D341Med (cell line): ENCODE measurements at regions not wholly inside any gene's neighbourhood (a gene's known extent, or its start where the extent isn't known, plus 50 kb on each side); places are given as distances from the start of the nearest gene placed in this dataset.
"Not testable (repeated sequence)": the region's sequence is repeated elsewhere in the genome, so short reads cannot be mapped to it uniquely, and the experiment has no call there.

Experiments
- DNase-seq: peaks from one replicate; pipeline ENCODE4 v3.0.0; 2012; ENCODE audit warnings: low spot score

- DNase-seq = not testable (repeated sequence)
Measured at GRCh38 chr14:86064595-86064994, 534.7 kb downstream of the FLRT2 start.

GRCh38 chr14:86057018-86057667 lies 527.2 kb downstream of the FLRT2 start:
- peak; percentile 45 for DNase-seq

- DNase-seq = no peak
Measured at GRCh38 chr14:86055512-86056075, 525.6 kb downstream of the FLRT2 start.

DNA sequence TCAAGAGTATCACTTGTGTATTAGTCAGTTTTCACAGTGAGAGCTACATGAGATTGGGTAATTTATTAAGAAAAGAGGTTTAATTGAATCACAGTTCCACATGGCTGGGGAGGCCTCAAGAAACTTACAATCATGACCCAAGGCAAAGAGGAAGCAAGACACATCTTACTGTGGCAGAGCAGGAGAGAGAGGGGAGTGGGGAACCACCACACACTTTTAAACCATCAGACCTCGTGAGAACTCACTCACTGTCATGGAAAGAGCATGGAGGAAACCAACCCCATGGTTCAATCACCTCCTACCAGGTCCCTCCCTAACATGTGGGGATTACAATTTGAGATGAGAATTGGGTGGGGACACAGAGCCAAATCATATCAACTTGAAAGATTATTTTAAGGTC lies 522.9 kb downstream of the FLRT2 start:
- no peak for DNase-seq

DNA sequence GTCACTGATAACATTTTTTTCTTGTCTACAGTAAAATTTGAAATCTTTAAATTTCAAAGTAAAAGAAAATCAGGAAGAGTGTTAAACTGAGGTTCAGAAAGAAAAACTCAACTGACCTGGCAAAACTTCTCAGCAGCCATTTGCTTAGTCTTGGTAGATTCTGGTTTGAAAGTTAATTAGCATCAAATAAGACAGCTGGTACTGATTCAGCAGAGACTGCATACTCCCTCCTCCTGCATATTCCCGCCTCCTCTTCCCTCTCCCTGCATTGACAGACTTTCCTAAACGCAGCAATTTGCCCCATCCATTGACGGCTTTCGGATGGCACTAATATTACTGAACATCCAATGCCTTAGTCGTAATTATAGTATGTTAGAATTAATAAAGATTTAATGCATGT lies 520.8 kb downstream of the FLRT2 start:
- DNase-seq = no peak

- no peak for DNase-seq
Measured at GRCh38 chr14:86050072-86050683, 520.2 kb downstream of the FLRT2 start.

DNA sequence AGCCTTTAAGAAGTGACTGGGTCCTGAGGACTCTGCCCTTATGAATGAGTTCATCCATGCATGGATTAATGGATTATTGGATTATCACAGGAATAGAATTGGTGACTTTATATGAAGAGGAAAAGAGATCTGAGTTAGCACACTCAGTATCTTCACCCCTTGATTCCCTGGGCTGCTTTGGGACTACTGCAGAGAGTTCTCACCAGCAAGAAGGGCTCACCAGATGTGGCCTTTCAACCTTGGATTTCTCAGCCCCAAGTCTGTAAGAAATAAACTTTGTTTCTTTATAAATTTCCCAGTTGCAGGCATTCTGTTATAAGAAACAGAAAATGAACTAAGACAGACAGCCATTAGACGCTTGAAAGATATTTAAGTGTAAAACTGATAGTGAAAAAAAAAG lies 509.2 kb downstream of the FLRT2 start:
- DNase-seq = no peak

- peak; percentile 67 for DNase-seq
Measured at GRCh38 chr14:86038387-86039042, 508.6 kb downstream of the FLRT2 start.

GRCh38 chr14:86035882-86036281 lies 505.9 kb downstream of the FLRT2 start:
- peak; percentile 63 for DNase-seq

DNA sequence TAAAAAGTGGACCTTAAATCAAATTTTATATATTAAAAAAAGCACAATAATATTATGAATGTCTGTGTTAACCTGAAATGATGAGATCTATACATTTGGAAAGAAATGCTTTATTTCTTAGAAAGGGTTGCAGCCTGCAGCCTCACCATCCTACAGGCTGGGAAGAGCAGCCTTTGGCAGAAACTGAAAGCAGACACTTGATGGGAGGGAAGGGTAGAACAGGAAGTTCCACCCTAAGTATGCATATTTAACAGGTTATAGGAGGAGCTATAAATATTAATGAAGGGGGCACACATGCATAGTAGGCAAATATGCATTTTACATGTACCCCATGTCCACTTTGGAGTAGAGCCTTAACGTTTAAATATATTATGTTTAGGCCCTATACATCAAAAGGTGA lies 498.0 kb downstream of the FLRT2 start:
- DNase-seq = no peak

- DNase-seq = no peak
Measured at GRCh38 chr14:86027144-86027543, 497.2 kb downstream of the FLRT2 start.

DNA sequence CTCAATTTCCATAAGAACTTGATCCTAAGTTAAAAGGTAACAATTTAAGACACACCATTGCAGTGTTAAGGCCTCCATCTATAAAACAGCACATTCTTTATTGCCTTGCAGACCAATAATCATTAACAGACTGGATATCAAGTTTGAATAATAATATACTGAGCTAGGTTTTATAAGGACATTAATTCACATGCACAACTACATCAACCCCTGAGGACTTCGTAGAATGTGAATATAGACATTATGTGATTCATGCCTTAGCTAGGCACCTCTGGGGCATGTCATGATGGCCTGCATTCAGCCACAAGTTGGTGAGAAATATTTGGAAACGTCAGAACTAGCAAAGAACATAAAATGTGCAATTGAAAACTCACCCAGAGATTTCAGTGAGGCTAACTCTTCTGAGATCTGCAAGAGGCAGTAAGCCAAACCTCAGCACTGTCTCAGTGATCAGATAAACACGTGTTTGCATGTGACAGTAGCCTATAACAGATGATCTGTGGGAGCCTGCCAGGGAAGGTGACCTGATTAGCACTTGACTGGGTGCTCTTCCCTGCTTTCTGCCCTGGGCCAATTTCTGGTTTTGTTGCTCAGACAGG lies 492.2 kb downstream of the FLRT2 start:
- DNase-seq = no peak

- no peak for DNase-seq
Measured at GRCh38 chr14:86020841-86021240, 490.9 kb downstream of the FLRT2 start.

GRCh38 chr14:86015941-86016340 lies 486.0 kb downstream of the FLRT2 start:
- no peak for DNase-seq

DNA sequence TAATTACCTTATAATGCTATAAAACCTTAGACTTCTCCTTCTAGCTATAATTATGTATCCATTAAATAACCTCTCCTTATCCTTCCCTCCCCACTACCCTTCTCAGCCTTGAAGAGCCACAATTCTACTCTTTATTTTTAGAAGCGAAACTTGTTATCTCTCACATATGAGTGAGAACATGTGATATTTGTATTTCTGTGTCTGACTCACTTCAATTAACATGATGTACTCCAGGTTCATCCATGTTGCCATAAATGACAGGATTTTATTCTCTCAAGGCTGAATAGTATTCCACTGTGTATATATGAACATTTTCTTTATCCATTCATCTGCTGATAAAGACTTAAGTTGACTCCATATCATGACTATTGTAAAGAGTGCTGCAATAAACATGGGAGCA lies 485.6 kb downstream of the FLRT2 start:
- DNase-seq = no peak

- no peak for DNase-seq
Measured at GRCh38 chr14:86013641-86014040, 483.7 kb downstream of the FLRT2 start.

DNA sequence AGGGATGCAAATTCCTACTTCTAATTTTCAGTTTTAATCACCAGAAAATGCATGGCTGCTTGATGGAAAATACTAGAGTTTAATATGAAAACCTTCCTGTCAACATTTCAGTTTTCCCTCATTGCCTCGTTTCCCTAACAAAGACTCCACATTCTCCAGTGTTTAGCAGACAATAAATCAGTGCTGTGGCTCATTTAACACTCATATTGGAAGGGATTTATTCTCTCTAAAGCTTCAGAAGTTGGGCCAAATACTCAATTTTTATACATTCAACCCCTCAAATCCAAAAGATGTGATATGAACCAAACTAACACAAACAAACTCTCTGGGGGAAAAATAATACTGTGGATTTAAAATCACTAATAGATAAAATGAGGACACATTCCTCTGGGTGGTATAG lies 482.5 kb downstream of the FLRT2 start:
- no peak for DNase-seq

DNA sequence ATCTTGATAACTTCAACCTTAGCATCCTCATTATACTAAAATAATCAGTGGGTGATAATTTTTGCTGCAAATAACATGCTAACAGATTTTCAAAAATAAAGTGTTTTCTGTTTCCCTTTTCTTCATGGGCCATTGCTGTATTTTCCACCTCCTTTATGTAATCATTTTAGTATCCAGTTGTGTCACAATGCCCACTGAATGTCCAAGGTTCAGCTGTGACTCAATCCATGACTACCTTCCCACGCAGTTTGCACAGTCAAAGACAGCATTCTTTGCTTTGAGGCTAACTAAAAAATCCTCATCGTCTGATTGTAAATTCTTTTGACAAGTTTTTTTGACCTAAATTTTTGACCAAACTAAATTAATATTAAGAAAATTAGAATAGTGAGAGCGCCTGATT lies 474.1 kb downstream of the FLRT2 start:
- DNase-seq = no peak

- DNase-seq = no peak
Measured at GRCh38 chr14:85996551-85996950, 466.6 kb downstream of the FLRT2 start.

- DNase-seq = no peak
Measured at GRCh38 chr14:85991156-85991555, 461.2 kb downstream of the FLRT2 start.

GRCh38 chr14:85987907-85988306 lies 458.0 kb downstream of the FLRT2 start:
- no peak for DNase-seq

GRCh38 chr14:85987292-85987691 lies 457.3 kb downstream of the FLRT2 start:
- no peak for DNase-seq
